Keratinocyte (primary cell): ENCODE measurements at regions not wholly inside any gene's neighbourhood (a gene's known extent, or its start where the extent isn't known, plus 50 kb on each side); places are given as distances from the start of the nearest gene placed in this dataset.

ENCODE experiments used
- DNase-seq: peaks from one replicate; pipeline ENCODE4 v3.0.0-alpha.2; 2011; ENCODE audit warnings: low read depth, missing footprints, low spot score
- FAIRE-seq: peaks from 2 replicates; lab custom pipeline; 2011; peaks lifted over from hg19 to GRCh38; lab: Jason Lieb, UNC
- H2AFZ ChIP-seq: 2 replicates; pipeline ENCODE4 v1.6.0; 2012; ENCODE audit warnings: low read length, control low read depth, inconsistent platforms; ENCODE audit not compliant: control insufficient read depth
- H3K27ac ChIP-seq: 2 replicates; pipeline ENCODE4 v1.5.1; 2011; ENCODE audit warnings: low read length; ENCODE audit not compliant: control insufficient read depth, insufficient read depth
- H3K27me3 ChIP-seq: 3 replicates; pipeline ENCODE4 v1.6.0; 2011; ENCODE audit warnings: low read length; ENCODE audit not compliant: control insufficient read depth, insufficient read depth; ENCODE audit errors: extremely low read depth
- H3K36me3 ChIP-seq, 2 experiments: 2 replicates in 1 of 2; 3 replicates in 1 of 2; pipeline ENCODE4 v1.5.1; 2011; ENCODE audit warnings: low read length in 2 of 2, mild to moderate bottlenecking in 1 of 2; ENCODE audit not compliant: control insufficient read depth in 2 of 2, insufficient read depth in 2 of 2; ENCODE audit errors: extremely low read depth in 1 of 2
- H3K4me1 ChIP-seq: 3 replicates; pipeline ENCODE4 v1.5.1; 2011; ENCODE audit warnings: low read length; ENCODE audit not compliant: control insufficient read depth, insufficient read depth; ENCODE audit errors: extremely low read depth
- H3K4me2 ChIP-seq: 3 replicates; pipeline ENCODE4 v1.6.0; 2011; ENCODE audit warnings: low read depth, low read length; ENCODE audit not compliant: control insufficient read depth, insufficient read depth; ENCODE audit errors: extremely low read depth
- H3K4me3 ChIP-seq, 3 experiments: fragments of 200-600 bp in 1 of 3; sonication (generic) in 1 of 3; 2 replicates in 2 of 3; 3 replicates in 1 of 3; pipeline ENCODE4 v1.5.1; 2011 to 2016; ENCODE audit warnings: low read length in 3 of 3, mild to moderate bottlenecking in 3 of 3, control low read depth in 2 of 3, inconsistent platforms in 1 of 3, low read depth in 1 of 3, mixed read lengths in 1 of 3, mixed run types in 1 of 3, moderate library complexity in 1 of 3; ENCODE audit not compliant: control insufficient read depth in 2 of 3, insufficient read depth in 2 of 3; ENCODE audit errors: extremely low read depth in 1 of 3
- H3K79me2 ChIP-seq: 2 replicates; pipeline ENCODE4 v1.6.0; 2012; ENCODE audit warnings: low read length; ENCODE audit not compliant: control insufficient read depth, insufficient read depth
- H3K9ac ChIP-seq: 3 replicates; pipeline ENCODE4 v1.6.0; 2011; ENCODE audit warnings: low read length; ENCODE audit not compliant: control insufficient read depth, insufficient read depth; ENCODE audit errors: extremely low read depth
- H3K9me1 ChIP-seq: 3 replicates; pipeline ENCODE4 v1.6.0; 2011; ENCODE audit warnings: low read length; ENCODE audit not compliant: control insufficient read depth, insufficient read depth; ENCODE audit errors: extremely low read depth
- H3K9me3 ChIP-seq: 2 replicates; pipeline ENCODE4 v1.5.1; 2012; ENCODE audit warnings: low read depth, low read length; ENCODE audit not compliant: control insufficient read depth
- H4K20me1 ChIP-seq: 3 replicates; pipeline ENCODE4 v1.6.0; 2011; ENCODE audit warnings: low read length; ENCODE audit not compliant: control insufficient read depth, insufficient read depth; ENCODE audit errors: extremely low read depth
- EZH2 ChIP-seq: IDR thresholded peaks from one replicate; pipeline ENCODE4 v1.6.1; 2012; ENCODE audit warnings: inconsistent platforms, mild to moderate bottlenecking, low read length, moderate library complexity
- dilution Hi-C: fragments of 300-500 bp; cut with MboI; formaldehyde crosslinking; loops from one replicate; pipeline ENCODE4 v1.7.0; 2020; ENCODE audit warnings: low sequenced_read_pairs; ENCODE audit not compliant: extremely low pct_ligation_motif_present
- TF ChIP-seq, protein P1 (sequence below), 3 experiments: IDR thresholded peaks in 1 of 3; conservative IDR thresholded peaks in 1 of 3; optimal IDR thresholded peaks in 1 of 3; 2 replicates in 2 of 3; 3 replicates in 1 of 3; pipeline versions ENCODE3 to v1.5.1; 2011; ENCODE audit warnings: low read length in 3 of 3, mild to moderate bottlenecking in 3 of 3, moderate library complexity in 2 of 3, control low read depth in 1 of 3, inconsistent platforms in 1 of 3; ENCODE audit not compliant: insufficient read depth in 2 of 3; ENCODE audit errors: extremely low read depth in 1 of 3

GRCh38 chr18:67661555-67661954 is 145.0 kb upstream of the DSEL start:
- Histone ChIP-seq H3K79me2 (no peaks in the 10 kb centered on the region), H3K27ac (no peak overlapping the region), H2AFZ (no peak overlapping the region), H3K4me1 (no peaks in the 10 kb centered on the region), H3K4me3 (no peak overlapping the region), H3K9ac (no peak overlapping the region), H3K9me1 (no peaks in the 10 kb centered on the region), H3K27me3 (no peaks in the 10 kb centered on the region), H3K4me2 (no peak overlapping the region), H3K9me3 (no peaks in the 10 kb centered on the region), H4K20me1 (no peaks in the 10 kb centered on the region), H3K36me3 (no peaks in the 10 kb centered on the region)
- FAIRE-seq: no peak
- dilution Hi-C loops: no loop called here
- TF ChIP-seq, protein P1, sequence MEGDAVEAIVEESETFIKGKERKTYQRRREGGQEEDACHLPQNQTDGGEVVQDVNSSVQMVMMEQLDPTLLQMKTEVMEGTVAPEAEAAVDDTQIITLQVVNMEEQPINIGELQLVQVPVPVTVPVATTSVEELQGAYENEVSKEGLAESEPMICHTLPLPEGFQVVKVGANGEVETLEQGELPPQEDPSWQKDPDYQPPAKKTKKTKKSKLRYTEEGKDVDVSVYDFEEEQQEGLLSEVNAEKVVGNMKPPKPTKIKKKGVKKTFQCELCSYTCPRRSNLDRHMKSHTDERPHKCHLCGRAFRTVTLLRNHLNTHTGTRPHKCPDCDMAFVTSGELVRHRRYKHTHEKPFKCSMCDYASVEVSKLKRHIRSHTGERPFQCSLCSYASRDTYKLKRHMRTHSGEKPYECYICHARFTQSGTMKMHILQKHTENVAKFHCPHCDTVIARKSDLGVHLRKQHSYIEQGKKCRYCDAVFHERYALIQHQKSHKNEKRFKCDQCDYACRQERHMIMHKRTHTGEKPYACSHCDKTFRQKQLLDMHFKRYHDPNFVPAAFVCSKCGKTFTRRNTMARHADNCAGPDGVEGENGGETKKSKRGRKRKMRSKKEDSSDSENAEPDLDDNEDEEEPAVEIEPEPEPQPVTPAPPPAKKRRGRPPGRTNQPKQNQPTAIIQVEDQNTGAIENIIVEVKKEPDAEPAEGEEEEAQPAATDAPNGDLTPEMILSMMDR (optimal IDR thresholded peaks at IDR 0.05 in 1 of 3, IDR thresholded peaks at IDR 0.05 in 1 of 3, conservative IDR thresholded peaks at IDR 0.05 in 1 of 3; ENCODE audit: extremely low read depth in 1 of 3, insufficient read depth in 2 of 3, low read length in 3 of 3): no peak
- TF ChIP-seq EZH2: no peak
- no peak for DNase-seq

GRCh38 chr18:67654101-67654500 is 137.6 kb upstream of the DSEL start:
- Histone ChIP-seq H3K27me3 (peaks cover 10% of the 10 kb centered on the region), H4K20me1 (no peaks in the 10 kb centered on the region), H3K79me2 (no peaks in the 10 kb centered on the region), H3K4me1 (no peaks in the 10 kb centered on the region), H2AFZ (no peak overlapping the region), H3K9me1 (no peaks in the 10 kb centered on the region), H3K27ac (no peak overlapping the region), H3K9ac (no peak overlapping the region), H3K9me3 (no peaks in the 10 kb centered on the region), H3K4me2 (no peak overlapping the region), H3K4me3 (no peak overlapping the region), H3K36me3 (no peaks in the 10 kb centered on the region)
- TF ChIP-seq, protein P1 (optimal IDR thresholded peaks at IDR 0.05 in 1 of 3, IDR thresholded peaks at IDR 0.05 in 1 of 3, conservative IDR thresholded peaks at IDR 0.05 in 1 of 3; ENCODE audit: extremely low read depth in 1 of 3, insufficient read depth in 2 of 3, low read length in 3 of 3): no peak
- TF ChIP-seq EZH2: no peak
- FAIRE-seq (no peak), DNase-seq (no peak)
- dilution Hi-C loops: no loop called here
